Pancreas (tissue), 10 donors: ENCODE measurements at regions not wholly inside any gene's neighbourhood (a gene's known extent, or its start where the extent isn't known, plus 50 kb on each side); places are given as distances from the start of the nearest gene placed in this dataset.

Experiments used
- ATAC-seq, 4 donors: fragments of 200-7000 bp; cut with Tn5 transposase; one replicate each; pipeline versions ENCODE4 v1.8.0 to v1.9.1; 2020; ENCODE audit warnings: mild to moderate bottlenecking in 4 of 4, moderate library complexity in 4 of 4
- DNase-seq, 6 donors: peaks; one replicate each; pipeline ENCODE4 v3.0.0-alpha.2; 2020
- FAIRE-seq: peaks from 2 replicates; lab custom pipeline; 2012; peaks lifted over from hg19 to GRCh38; lab: Jason Lieb, UNC
- H3K27ac ChIP-seq, 4 donors: fragments of 200-600 bp; sonication (generic); 1 replicate in 3 of 4; 2 replicates in 1 of 4; pipeline versions ENCODE4 v1.5.0 to v1.8.0; 2020
- H3K27me3 ChIP-seq, 4 donors: fragments of 200-600 bp; one replicate each; pipeline ENCODE4 v1.8.0; 2021
- H3K36me3 ChIP-seq, 3 donors: fragments of 200-600 bp; sonication (generic) in 1 of 3; one replicate each; pipeline versions ENCODE4 v1.5.0 to v1.8.0; 2020 to 2021
- H3K4me1 ChIP-seq, 3 donors: fragments of 200-600 bp; one replicate each; pipeline ENCODE4 v1.8.0; 2021
- H3K4me3 ChIP-seq, 4 donors: fragments of 200-600 bp; sonication (generic) in 2 of 4; one replicate each; pipeline versions ENCODE4 v1.5.0 to v1.8.0; 2020 to 2021
- H3K9me3 ChIP-seq, 4 donors: fragments of 200-600 bp; one replicate each; pipeline ENCODE4 v1.8.0; 2021
- WGBS, 2 donors: extraction: QIAGEN DNeasy Blood & Tissue Kit; methylation state at CpG; one replicate each; pipeline ENCODE4 v1.1.7; 2013; 5-methylcytosine and 5-hydroxymethylcytosine counted together
- intact Hi-C, 3 donors: fragments of 100-400 bp; cut with DNase I; formaldehyde crosslinking; loops; one replicate each; pipeline versions ENCODE4 v1.11.1 to v1.14.2; 2022
- TF ChIP-seq, protein P1 (sequence below), 4 donors: fragments of 200-600 bp; sonication (generic) in 3 of 4; IDR thresholded peaks; one replicate each; pipeline versions ENCODE4 v1.5.0 to v1.8.0; 2021; ENCODE audit warnings: antibody characterized with exemption in 4 of 4
- donor health status: healthy with polysubstance abuse.
- donor health status: DM: no; HTN: no; CAD: no; lungs with moderate emphysema.
- donor health status: DM: no; HTN: no; CAD: no.
- donor health status: control.
- donor health status: control.
- donor health status: Bipolar disorder and iron deficiency.
- donor health status: DM: yes; HTN: yes; CAD: no.
- donor health status: DM: no; HTN: no; CAD: no.
- donor health status: DM: no; HTN: no; CAD: no.
- donor health status: DM: yes; HTN: yes; CAD: no.

DNA sequence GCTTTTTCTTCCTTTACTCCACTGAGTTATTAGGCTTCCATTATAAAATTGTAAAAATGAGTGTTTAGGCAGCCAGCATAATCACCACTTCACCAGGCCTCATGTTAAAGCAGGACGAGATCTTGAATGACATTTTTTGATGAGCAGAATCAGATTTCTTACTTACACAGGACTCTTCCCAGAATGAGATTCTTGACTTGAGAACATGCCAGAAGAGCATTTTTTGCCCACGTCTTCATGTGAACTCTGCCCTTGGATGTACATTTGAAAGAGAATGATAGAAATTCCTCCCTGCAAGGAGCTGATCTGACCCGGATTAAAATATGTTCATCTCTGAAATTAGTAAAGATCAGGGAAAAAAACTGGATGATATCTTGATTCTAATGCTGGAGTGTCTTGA is 212.1 kb upstream of the ADRA1B start:
- FAIRE-seq (no peak), DNase-seq (no peak), ATAC-seq (no peak)
- intact Hi-C loops = no loop called here
- Histone ChIP-seq H3K27me3 (no peaks in the 10 kb centered on the region), H3K4me1 (no peaks in the 10 kb centered on the region), H3K9me3 (no peaks in the 10 kb centered on the region), H3K27ac (no peak overlapping the region), H3K36me3 (no peaks in the 10 kb centered on the region), H3K4me3 (no peak overlapping the region)
- WGBS, 2 donors = 33 to 51% methylated on average over 3 of the region's 3 CpGs
- TF ChIP-seq, protein P1, sequence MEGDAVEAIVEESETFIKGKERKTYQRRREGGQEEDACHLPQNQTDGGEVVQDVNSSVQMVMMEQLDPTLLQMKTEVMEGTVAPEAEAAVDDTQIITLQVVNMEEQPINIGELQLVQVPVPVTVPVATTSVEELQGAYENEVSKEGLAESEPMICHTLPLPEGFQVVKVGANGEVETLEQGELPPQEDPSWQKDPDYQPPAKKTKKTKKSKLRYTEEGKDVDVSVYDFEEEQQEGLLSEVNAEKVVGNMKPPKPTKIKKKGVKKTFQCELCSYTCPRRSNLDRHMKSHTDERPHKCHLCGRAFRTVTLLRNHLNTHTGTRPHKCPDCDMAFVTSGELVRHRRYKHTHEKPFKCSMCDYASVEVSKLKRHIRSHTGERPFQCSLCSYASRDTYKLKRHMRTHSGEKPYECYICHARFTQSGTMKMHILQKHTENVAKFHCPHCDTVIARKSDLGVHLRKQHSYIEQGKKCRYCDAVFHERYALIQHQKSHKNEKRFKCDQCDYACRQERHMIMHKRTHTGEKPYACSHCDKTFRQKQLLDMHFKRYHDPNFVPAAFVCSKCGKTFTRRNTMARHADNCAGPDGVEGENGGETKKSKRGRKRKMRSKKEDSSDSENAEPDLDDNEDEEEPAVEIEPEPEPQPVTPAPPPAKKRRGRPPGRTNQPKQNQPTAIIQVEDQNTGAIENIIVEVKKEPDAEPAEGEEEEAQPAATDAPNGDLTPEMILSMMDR (IDR thresholded peaks at IDR 0.05) = no peak

DNA sequence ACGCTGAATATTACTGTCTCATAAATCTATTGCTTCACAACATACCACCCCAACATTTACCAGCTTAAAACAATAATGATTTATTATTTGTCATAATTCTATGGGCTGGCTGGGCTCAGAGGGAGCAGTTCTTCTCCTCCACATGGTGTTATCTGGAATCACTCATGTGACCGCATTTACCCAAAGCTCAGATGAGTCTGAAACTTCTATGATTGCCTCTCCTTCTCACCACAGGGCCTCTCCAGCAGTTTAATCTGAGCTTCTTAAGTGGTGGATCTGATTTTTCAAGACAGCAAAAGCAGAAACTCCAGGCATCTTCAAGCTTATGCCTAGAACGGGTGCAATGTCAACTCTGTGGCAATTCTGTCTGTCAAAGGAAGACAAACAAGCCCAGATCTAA is 210.3 kb upstream of the ADRA1B start:
- FAIRE-seq = no peak
- H3K27me3 ChIP-seq = no peaks in the 10 kb centered on the region

DNA sequence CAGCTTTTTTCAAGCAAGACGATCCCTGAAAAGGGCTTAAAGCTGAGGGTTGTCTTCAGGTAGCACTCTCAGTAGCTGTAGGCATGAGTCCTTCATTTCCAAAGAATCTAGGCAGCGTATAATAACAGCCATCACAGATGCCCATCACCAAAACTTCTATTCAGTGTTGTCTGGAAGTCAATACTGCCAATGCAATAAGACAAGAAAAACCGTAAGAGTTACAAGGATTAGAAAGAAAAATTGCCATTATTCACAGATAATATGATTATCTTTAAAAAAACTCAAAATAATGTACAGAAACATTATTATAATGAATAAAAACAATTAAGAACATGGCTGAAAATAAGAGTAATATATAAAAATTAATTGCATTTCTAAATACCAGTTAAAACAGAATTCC is 208.2 kb upstream of the ADRA1B start:
- H3K27ac ChIP-seq = no peak overlapping the region
- ATAC-seq (no peak), FAIRE-seq (no peak), DNase-seq (no peak)
- TF ChIP-seq, protein P1 (IDR thresholded peaks at IDR 0.05) = no peak
- intact Hi-C loops = no loop called here
- H3K4me3 ChIP-seq = no peak overlapping the region
- WGBS, 2 donors = 64 to 85% methylated on average over 3 of the region's 3 CpGs
- H3K36me3 ChIP-seq = no peaks in the 10 kb centered on the region
- H3K9me3 ChIP-seq = no peaks in the 10 kb centered on the region
- no peaks in the 10 kb centered on the region for H3K4me1 ChIP-seq
- no peaks in the 10 kb centered on the region for H3K27me3 ChIP-seq

More for the DNA sequence above, 210.3 kb upstream of the ADRA1B start:
- no peak for DNase-seq
- Histone ChIP-seq H3K9me3 (no peaks in the 10 kb centered on the region), H3K4me1 (no peaks in the 10 kb centered on the region), H3K4me3 (no peak overlapping the region), H3K27ac (no peak overlapping the region), H3K36me3 (no peaks in the 10 kb centered on the region)
- no peak for ATAC-seq
- TF ChIP-seq, protein P1 (IDR thresholded peaks at IDR 0.05) = no peak
- intact Hi-C loops = no loop called here
- 77 to 83% methylated on average over 3 of the region's 3 CpGs for WGBS, 2 donors

GRCh38 chr5:159712672-159713071 is 203.6 kb upstream of the ADRA1B start:
- Histone ChIP-seq H3K9me3 (no peaks in the 10 kb centered on the region), H3K27ac (no peak overlapping the region), H3K4me3 (no peak overlapping the region), H3K4me1 (no peaks in the 10 kb centered on the region), H3K36me3 (no peaks in the 10 kb centered on the region), H3K27me3 (no peaks in the 10 kb centered on the region)
- FAIRE-seq (no peak), ATAC-seq (no peak), DNase-seq (no peak)
- TF ChIP-seq, protein P1 (IDR thresholded peaks at IDR 0.05) = no peak
- intact Hi-C loops = no loop called here
- 12 to 13% methylated on average over 5 of the region's 5 CpGs for WGBS, 2 donors

GRCh38 chr5:159713254-159713653 is 203.0 kb upstream of the ADRA1B start:
- no peaks in the 10 kb centered on the region for H3K27me3 ChIP-seq
- no peaks in the 10 kb centered on the region for H3K9me3 ChIP-seq
- TF ChIP-seq, protein P1 (IDR thresholded peaks at IDR 0.05) = no peak
- no peaks in the 10 kb centered on the region for H3K36me3 ChIP-seq
- DNase-seq (no peak), ATAC-seq (no peak), FAIRE-seq (no peak)
- no peak overlapping the region for H3K4me3 ChIP-seq
- H3K4me1 ChIP-seq = no peaks in the 10 kb centered on the region
- H3K27ac ChIP-seq = no peak overlapping the region
- intact Hi-C loops = no loop called here
